Heart left ventricle (tissue), 13 donors: ENCODE measurements at regions not wholly inside any gene's neighbourhood (a gene's known extent, or its start where the extent isn't known, plus 50 kb on each side); places are given as distances from the start of the nearest gene placed in this dataset.

ENCODE experiments used
- CTCF ChIP-seq, 12 donors: fragments of 200-600 bp; sonication (generic) in 4 of 12; IDR thresholded peaks; one replicate each; pipeline versions ENCODE4 v1.5.0 to v1.8.0; 2018 to 2022; ENCODE audit warnings: antibody characterized with exemption in 12 of 12, mild to moderate bottlenecking in 5 of 12
- POLR2A ChIP-seq, 2 donors: fragments of 450-650 bp; IDR thresholded peaks; one replicate each; pipeline ENCODE4 v1.6.1; 2017; ENCODE audit warnings: antibody characterized with exemption in 2 of 2, mild to moderate bottlenecking in 2 of 2, moderate library complexity in 2 of 2
- donor health status: ischemic (EF 13 %, LVEDD 7.1; RV severe dilation, severe dysfunction).
- donor health status: DM: no; HTN: yes; CAD: no.
- donor health status: DM: no; HTN: no; CAD: no.
- donor health status: ischemic (EF 25% LVEDD 6.9; RV normal size, moderate dysfunction).
- donor health status: ischemic (EF 25% LVEDD 5.7; RV mildly dilated, moderate dysfunction).
- donor health status: ischemic (EF 35%, LVEDD 5.7; RV mildly dilated, moderate dysfunction).
- donor health status: nonischemic (EF 11% LVEDD 7.7; RV severe dilation, severe dysfunction).
- donor health status: DM: yes; HTN: yes; CAD: no.
- donor health status: PGD.
- donor health status: ischemic (EF 29% LVEDD 5.4; RV normal size, mild dysfunction).
- donor health status: nonischemic (EF 23%, LVEDD 6.1; RV moderate dilation, normal function).

- no peak for TF ChIP-seq CTCF (IDR thresholded peaks at IDR 0.05)
- no peak for TF ChIP-seq POLR2A (IDR thresholded peaks at IDR 0.05)
Measured at GRCh38 chr18:1229634-1230033, 325.0 kb downstream of the ADCYAP1 start.
